ENCODE measurements at regions not wholly inside any gene's neighbourhood (a gene's known extent, or its start where the extent isn't known, plus 50 kb on each side); places are given as distances from the start of the nearest gene placed in this dataset. TPM values are rescaled to one million over a fixed set of nuclear protein-coding genes. Genes with fewer than 3 reads are reported as not detected.
"Not testable (repeated sequence)": the region's sequence is repeated elsewhere in the genome, so short reads cannot be mapped to it uniquely, and the experiment has no call there.

GRCh38 chr16:70059429-70059828 lies 54.7 kb upstream of the PDPR start:
- H3K27me3 ChIP-seq; H3K27ac ChIP-seq; intact Hi-C loops (cut with DNase I); H3K36me3 ChIP-seq; ATAC-seq; H3K9me3 ChIP-seq; DNase-seq; H3K4me3 ChIP-seq: not testable (repeated sequence)
- H3K4me1 ChIP-seq: peaks cover 10% of the 10 kb centered on the region

- H3K27me3 ChIP-seq; ATAC-seq; H3K9me3 ChIP-seq; DNase-seq; intact Hi-C loops (cut with DNase I); H3K27ac ChIP-seq; H3K4me3 ChIP-seq; H3K36me3 ChIP-seq: not testable (repeated sequence)
- H3K4me1 ChIP-seq: peaks cover 14% of the 10 kb centered on the region
These were observed 53.6 kb upstream of the PDPR start for GRCh38 chr16:70060521-70061027.

GRCh38 chr16:70061671-70062218 lies 52.4 kb upstream of the PDPR start:
- DNase-seq; ATAC-seq; H3K36me3 ChIP-seq; H3K9me3 ChIP-seq; intact Hi-C loops (cut with DNase I); H3K27me3 ChIP-seq; H3K27ac ChIP-seq; H3K4me3 ChIP-seq: not testable (repeated sequence)
- peaks cover 16% of the 10 kb centered on the region for H3K4me1 ChIP-seq

GRCh38 chr16:70062947-70063346 lies 51.2 kb upstream of the PDPR start:
- H3K4me1 ChIP-seq: peaks cover 17% of the 10 kb centered on the region
- H3K27ac ChIP-seq; H3K36me3 ChIP-seq; intact Hi-C loops (cut with DNase I); DNase-seq; H3K27me3 ChIP-seq; H3K4me3 ChIP-seq; H3K9me3 ChIP-seq; ATAC-seq: not testable (repeated sequence)

Small RNA genes in the stretch of these regions (microRNA-seq; reads per million reads assigned to microRNA genes)
- not detected for gene MIR1972-2 (ENCODE audit: borderline microRNAs expressed)

All from upper lobe of right lung (tissue), 1 donor.